Cardiac muscle cell (in vitro differentiated cells and primary cell): ENCODE measurements at regions not wholly inside any gene's neighbourhood (a gene's known extent, or its start where the extent isn't known, plus 50 kb on each side); places are given as distances from the start of the nearest gene placed in this dataset.

Source experiments
- DNase-seq, 2 donors: peaks; one replicate each; pipeline versions ENCODE4 v3.0.0 to v3.0.0-alpha.2; 2010 to 2017; ENCODE audit warnings: low read depth in 1 of 2, low spot score in 1 of 2
- H3K27ac ChIP-seq: fragments of 200-600 bp; sonication (generic); 2 replicates; pipeline ENCODE4 v1.5.1; 2016
- H3K27me3 ChIP-seq: fragments of 200-600 bp; sonication (generic); 2 replicates; pipeline ENCODE4 v1.6.0; 2016; ENCODE audit warnings: control low read depth
- H3K36me3 ChIP-seq: fragments of 200-600 bp; sonication (generic); 2 replicates; pipeline ENCODE4 v1.5.1; 2016; ENCODE audit warnings: control low read depth
- H3K4me1 ChIP-seq: fragments of 200-600 bp; sonication (generic); 2 replicates; pipeline ENCODE4 v1.8.1; 2017; ENCODE audit warnings: low read depth, mild to moderate bottlenecking, mixed run types
- H3K4me3 ChIP-seq: fragments of 200-600 bp; sonication (generic); 2 replicates; pipeline ENCODE4 v1.5.1; 2016; ENCODE audit warnings: mild to moderate bottlenecking
- H3K9me3 ChIP-seq: fragments of 200-600 bp; sonication (generic); 2 replicates; pipeline ENCODE4 v1.5.1; 2017; ENCODE audit warnings: low read depth, mild to moderate bottlenecking, control low read depth
- CTCF ChIP-seq: IDR thresholded peaks from 2 replicates; pipeline ENCODE4 v1.5.1; 2012; ENCODE audit warnings: low read depth, mild to moderate bottlenecking, low read length

GRCh38 chr18:27735117-27735516 lies 441.8 kb downstream of the CDH2 start:
- H3K27me3 ChIP-seq, result no peaks in the 10 kb centered on the region
- no peaks in the 10 kb centered on the region for H3K9me3 ChIP-seq
- no peak for DNase-seq
- no peaks in the 10 kb centered on the region for H3K4me1 ChIP-seq
- H3K4me3 ChIP-seq, result no peak overlapping the region
- H3K36me3 ChIP-seq, result no peaks in the 10 kb centered on the region
- no peak for TF ChIP-seq CTCF
- no peak overlapping the region for H3K27ac ChIP-seq

DNA sequence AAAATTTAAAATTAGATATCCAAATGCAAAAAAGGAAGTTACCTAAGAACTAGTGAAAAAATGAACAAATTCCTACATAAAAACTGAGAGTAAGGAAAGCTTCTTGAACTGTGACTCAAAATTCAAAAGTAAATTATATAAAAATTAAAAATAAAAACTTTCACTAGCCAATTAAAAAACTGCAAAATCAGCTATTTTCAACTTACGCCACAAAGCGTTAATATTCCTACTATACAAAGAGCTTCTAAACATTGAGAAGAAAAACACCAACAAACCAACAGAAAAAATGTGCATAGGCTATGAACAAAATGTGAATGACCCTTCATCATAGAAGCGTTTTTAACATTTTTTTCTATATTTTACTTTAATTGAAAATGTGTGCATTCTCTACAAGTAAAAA lies 445.7 kb downstream of the CDH2 start:
- no peaks in the 10 kb centered on the region for H3K36me3 ChIP-seq
- DNase-seq, result no peak
- H3K27me3 ChIP-seq, result no peaks in the 10 kb centered on the region
- H3K27ac ChIP-seq, result no peak overlapping the region
- no peaks in the 10 kb centered on the region for H3K9me3 ChIP-seq
- H3K4me3 ChIP-seq, result no peak overlapping the region
- no peak for TF ChIP-seq CTCF
- H3K4me1 ChIP-seq, result no peaks in the 10 kb centered on the region

DNA sequence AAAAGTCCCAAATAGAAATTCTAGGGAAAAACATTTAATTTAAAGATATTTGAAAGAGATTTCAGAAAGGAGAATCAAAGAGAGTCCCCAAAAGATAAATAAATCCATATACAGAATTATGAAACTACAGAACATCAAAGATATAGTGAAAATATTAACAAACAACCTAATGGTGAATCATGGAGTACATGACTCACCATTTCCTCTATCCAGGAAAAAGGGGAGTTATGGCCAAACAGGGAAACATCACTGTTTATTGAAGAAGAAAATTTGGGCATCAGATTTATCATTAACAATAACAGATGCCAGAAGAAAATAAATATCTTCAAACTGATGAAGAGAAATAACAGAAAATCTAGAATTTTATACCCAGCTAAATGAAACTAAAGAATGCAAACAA lies 448.3 kb downstream of the CDH2 start:
- H3K9me3 ChIP-seq, result no peaks in the 10 kb centered on the region

DNA sequence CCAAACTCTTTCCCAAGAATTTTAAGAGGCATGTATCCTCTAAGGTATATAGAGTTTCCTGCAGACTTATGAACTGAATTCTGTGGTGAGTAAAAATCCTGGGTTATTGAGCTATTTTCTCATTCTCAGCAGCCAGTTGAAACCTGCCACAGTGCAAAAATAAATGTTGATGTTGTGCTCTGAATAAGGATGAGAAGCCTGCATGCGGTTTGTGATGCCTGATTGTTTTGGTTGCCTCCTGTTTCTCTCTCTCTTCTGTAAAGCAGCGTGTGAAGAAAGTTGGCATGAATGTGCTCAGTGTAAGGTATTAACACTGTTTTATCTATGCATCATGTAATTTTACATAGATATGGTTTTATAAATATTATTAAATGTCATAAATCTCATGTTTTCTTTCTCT lies 452.6 kb downstream of the CDH2 start:
- Histone ChIP-seq H3K36me3 (no peaks in the 10 kb centered on the region), H3K27me3 (no peaks in the 10 kb centered on the region), H3K4me1 (no peaks in the 10 kb centered on the region), H3K27ac (no peak overlapping the region), H3K4me3 (no peak overlapping the region), H3K9me3 (no peaks in the 10 kb centered on the region)
- TF ChIP-seq CTCF, result no peak
- no peak for DNase-seq

More for the DNA sequence above, 448.3 kb downstream of the CDH2 start:
- Histone ChIP-seq H3K4me1 (no peaks in the 10 kb centered on the region), H3K4me3 (no peak overlapping the region), H3K27ac (no peak overlapping the region), H3K27me3 (no peaks in the 10 kb centered on the region), H3K36me3 (no peaks in the 10 kb centered on the region)
- no peak for DNase-seq
- no peak for TF ChIP-seq CTCF

- H3K27me3 ChIP-seq, result no peaks in the 10 kb centered on the region
- DNase-seq, result peak in 1 of 2 donors; percentile 1
- H3K27ac ChIP-seq, result no peak overlapping the region
- TF ChIP-seq CTCF, result no peak
- H3K36me3 ChIP-seq, result no peaks in the 10 kb centered on the region
- H3K9me3 ChIP-seq, result no peaks in the 10 kb centered on the region
- no peak overlapping the region for H3K4me3 ChIP-seq
- no peaks in the 10 kb centered on the region for H3K4me1 ChIP-seq
Measured at GRCh38 chr18:27723168-27723567, 453.8 kb downstream of the CDH2 start.

GRCh38 chr18:27719680-27720079 lies 457.2 kb downstream of the CDH2 start:
- Histone ChIP-seq H3K27me3 (no peaks in the 10 kb centered on the region), H3K36me3 (no peaks in the 10 kb centered on the region), H3K9me3 (no peaks in the 10 kb centered on the region), H3K4me3 (no peak overlapping the region), H3K4me1 (no peaks in the 10 kb centered on the region), H3K27ac (no peak overlapping the region)
- no peak for DNase-seq
- TF ChIP-seq CTCF, result no peak
